ENCODE measurements at regions not wholly inside any gene's neighbourhood (a gene's known extent, or its start where the extent isn't known, plus 50 kb on each side); places are given as distances from the start of the nearest gene placed in this dataset.
"Not testable (repeated sequence)": the region's sequence is repeated elsewhere in the genome, so short reads cannot be mapped to it uniquely, and the experiment has no call there.

- DNase-seq = no peak
These were observed 123.6 kb upstream of the MPHOSPH6 start for GRCh38 chr16:82293671-82294070.

- DNase-seq = no peak
These were observed 117.9 kb upstream of the MPHOSPH6 start for GRCh38 chr16:82287937-82288336.

- DNase-seq = no peak
These were observed 112.6 kb upstream of the MPHOSPH6 start for GRCh38 chr16:82282662-82283061.

- no peak for DNase-seq
These were observed 111.5 kb upstream of the MPHOSPH6 start for GRCh38 chr16:82281544-82281943.

GRCh38 chr16:82280867-82281266 is 110.8 kb upstream of the MPHOSPH6 start:
- DNase-seq = no peak

- DNase-seq = not testable (repeated sequence)
These were observed 105.3 kb upstream of the MPHOSPH6 start for GRCh38 chr16:82275349-82275748.

GRCh38 chr16:82271636-82272035 is 101.6 kb upstream of the MPHOSPH6 start:
- DNase-seq = no peak

GRCh38 chr16:82267675-82268074 is 97.7 kb upstream of the MPHOSPH6 start:
- DNase-seq = not testable (repeated sequence)

GRCh38 chr16:82265809-82266208 is 95.8 kb upstream of the MPHOSPH6 start:
- no peak for DNase-seq

GRCh38 chr16:82264756-82265155 is 94.7 kb upstream of the MPHOSPH6 start:
- DNase-seq = no peak

GRCh38 chr16:82263521-82264143 is 93.6 kb upstream of the MPHOSPH6 start:
- DNase-seq = peak; percentile 46

GRCh38 chr16:82262244-82262643 is 92.2 kb upstream of the MPHOSPH6 start:
- no peak for DNase-seq

- no peak for DNase-seq
These were observed 90.3 kb upstream of the MPHOSPH6 start for GRCh38 chr16:82260212-82260795.

GRCh38 chr16:82259731-82260130 is 89.7 kb upstream of the MPHOSPH6 start:
- no peak for DNase-seq

- DNase-seq = no peak
These were observed 88.0 kb upstream of the MPHOSPH6 start for GRCh38 chr16:82257990-82258389.

- no peak for DNase-seq
These were observed 82.6 kb upstream of the MPHOSPH6 start for GRCh38 chr16:82252582-82252981.

- DNase-seq = no peak
These were observed 78.7 kb upstream of the MPHOSPH6 start for GRCh38 chr16:82248677-82249076.

- DNase-seq = no peak
These were observed 78.1 kb upstream of the MPHOSPH6 start for GRCh38 chr16:82248012-82248656.

- DNase-seq = no peak
These were observed 72.2 kb upstream of the MPHOSPH6 start for GRCh38 chr16:82242201-82242600.

GRCh38 chr16:82241469-82242052 is 71.5 kb upstream of the MPHOSPH6 start:
- DNase-seq = no peak

GRCh38 chr16:82240111-82240510 is 70.1 kb upstream of the MPHOSPH6 start:
- no peak for DNase-seq

GRCh38 chr16:82236875-82237274 is 66.9 kb upstream of the MPHOSPH6 start:
- DNase-seq = no peak

GRCh38 chr16:82236415-82236814 is 66.4 kb upstream of the MPHOSPH6 start:
- no peak for DNase-seq

- DNase-seq = no peak
These were observed 62.8 kb upstream of the MPHOSPH6 start for GRCh38 chr16:82232806-82233205.

All from DMS153 (cell line).